KMS-11 (cell line): ENCODE measurements at regions not wholly inside any gene's neighbourhood (a gene's known extent, or its start where the extent isn't known, plus 50 kb on each side); places are given as distances from the start of the nearest gene placed in this dataset.
"Not testable (repeated sequence)": the region's sequence is repeated elsewhere in the genome, so short reads cannot be mapped to it uniquely, and the experiment has no call there.

Experiments used
- H2AFZ ChIP-seq: fragments of 200-600 bp; sonication (generic); 2 replicates; pipeline ENCODE4 v1.6.1; 2016; ENCODE audit warnings: antibody characterized with exemption, mixed run types, low read depth
- H3K27ac ChIP-seq: fragments of 200-600 bp; sonication (generic); 2 replicates; pipeline ENCODE4 v1.6.1; 2016; ENCODE audit warnings: mild to moderate bottlenecking, mixed run types
- H3K27me3 ChIP-seq: fragments of 200-600 bp; sonication (generic); 2 replicates; pipeline ENCODE4 v1.6.1; 2017; ENCODE audit warnings: mild to moderate bottlenecking, low read depth, mixed run types, moderate library complexity; ENCODE audit not compliant: insufficient read depth
- H3K36me3 ChIP-seq: fragments of 200-600 bp; sonication (generic); 2 replicates; pipeline ENCODE4 v1.6.1; 2017; ENCODE audit warnings: mild to moderate bottlenecking, mixed run types; ENCODE audit not compliant: insufficient read depth
- H3K4me1 ChIP-seq: fragments of 200-600 bp; sonication (generic); 2 replicates; pipeline ENCODE4 v1.6.1; 2016; ENCODE audit warnings: mild to moderate bottlenecking, low read depth, mixed run types; ENCODE audit not compliant: poor library complexity, severe bottlenecking
- H3K4me2 ChIP-seq: fragments of 200-600 bp; sonication (generic); 2 replicates; pipeline ENCODE4 v1.7.0; 2016; ENCODE audit warnings: mild to moderate bottlenecking, mixed run types
- H3K4me3 ChIP-seq: fragments of 200-600 bp; sonication (generic); IDR thresholded peaks from 2 replicates; pipeline ENCODE4 v1.6.1; 2017; ENCODE audit warnings: low read depth, low read length, mixed read lengths; ENCODE audit not compliant: insufficient read depth
- H3K79me2 ChIP-seq: fragments of 200-600 bp; sonication (generic); 2 replicates; pipeline ENCODE4 v1.6.1; 2016; ENCODE audit warnings: low read depth, mixed run types; ENCODE audit not compliant: insufficient read depth
- H3K9ac ChIP-seq: fragments of 200-600 bp; sonication (generic); 2 replicates; pipeline ENCODE4 v1.6.1; 2016; ENCODE audit warnings: mild to moderate bottlenecking, mixed run types
- H4K20me1 ChIP-seq: fragments of 200-600 bp; sonication (generic); 2 replicates; pipeline ENCODE4 v1.6.1; 2016; ENCODE audit warnings: mild to moderate bottlenecking, mixed run types; ENCODE audit not compliant: insufficient read depth
- CTCF ChIP-seq: fragments of 200-600 bp; sonication (generic); conservative IDR thresholded peaks from 2 replicates; pipeline ENCODE4 v1.6.1; 2017; ENCODE audit warnings: low read depth, mild to moderate bottlenecking, antibody characterized with exemption, low read length, moderate library complexity, mixed read lengths

- no peaks in the 10 kb centered on the region for H3K79me2 ChIP-seq
- H3K27me3 ChIP-seq, result peaks cover 36% of the 10 kb centered on the region; the same call in 1 of the 2 replicates
- H3K4me1 ChIP-seq, result peaks cover 32% of the 10 kb centered on the region
- H3K4me2 ChIP-seq, result peak overlapping the region; percentile 59
- H3K9ac ChIP-seq, result no peak overlapping the region
- H3K27ac ChIP-seq, result peak overlapping the region; percentile 9; the same call in 1 of the 2 replicates
- H2AFZ ChIP-seq, result no peak overlapping the region
- no peak overlapping the region for H3K4me3 ChIP-seq
- no peak for TF ChIP-seq CTCF
- no peaks in the 10 kb centered on the region for H3K36me3 ChIP-seq
- no peaks in the 10 kb centered on the region for H4K20me1 ChIP-seq
These were observed 61.2 kb upstream of the CRYM start for GRCh38 chr16:21339269-21339641.

GRCh38 chr16:21338537-21339268, 60.6 kb upstream of the CRYM start:
- Histone ChIP-seq H4K20me1 (no peaks in the 10 kb centered on the region), H3K4me3 (no peak overlapping the region), H3K36me3 (no peaks in the 10 kb centered on the region), H2AFZ (no peak overlapping the region), H3K27ac (peak overlapping the region; percentile 9; the same call in 1 of the 2 replicates), H3K4me1 (peaks cover 32% of the 10 kb centered on the region), H3K9ac (no peak overlapping the region), H3K4me2 (peak overlapping the region; percentile 59), H3K79me2 (no peaks in the 10 kb centered on the region), H3K27me3 (peaks cover 36% of the 10 kb centered on the region; the same call in 1 of the 2 replicates)
- no peak for TF ChIP-seq CTCF

- Histone ChIP-seq H4K20me1 (no peaks in the 10 kb centered on the region), H3K4me1 (peaks cover 32% of the 10 kb centered on the region), H3K27ac (no peak overlapping the region), H3K27me3 (peaks cover 28% of the 10 kb centered on the region; the same call in 1 of the 2 replicates), H3K4me2 (no peak overlapping the region), H3K79me2 (no peaks in the 10 kb centered on the region), H3K36me3 (no peaks in the 10 kb centered on the region), H3K9ac (no peak overlapping the region), H2AFZ (no peak overlapping the region), H3K4me3 (no peak overlapping the region)
- TF ChIP-seq CTCF, result no peak
These were observed 58.1 kb upstream of the CRYM start for GRCh38 chr16:21336231-21336630.

- Histone ChIP-seq H3K27me3 (peaks cover 22% of the 10 kb centered on the region; the same call in 1 of the 2 replicates), H3K4me1 (peaks cover 25% of the 10 kb centered on the region)
- H3K4me2 ChIP-seq, H3K36me3 ChIP-seq, H2AFZ ChIP-seq, H3K4me3 ChIP-seq, H3K79me2 ChIP-seq, H4K20me1 ChIP-seq, H3K27ac ChIP-seq, H3K9ac ChIP-seq: not testable (repeated sequence)
These were observed 56.4 kb upstream of the CRYM start for GRCh38 chr16:21334188-21335146.

- not testable (repeated sequence) for H3K9ac ChIP-seq, H3K79me2 ChIP-seq, H4K20me1 ChIP-seq, H3K27ac ChIP-seq, H2AFZ ChIP-seq, H3K4me3 ChIP-seq, H3K4me2 ChIP-seq, H3K36me3 ChIP-seq
- H3K4me1 ChIP-seq, result peaks cover 17% of the 10 kb centered on the region
- H3K27me3 ChIP-seq, result peaks cover 22% of the 10 kb centered on the region; the same call in 1 of the 2 replicates
These were observed 55.6 kb upstream of the CRYM start for GRCh38 chr16:21333683-21334082.
